ENCODE measurements at regions not wholly inside any gene's neighbourhood (a gene's known extent, or its start where the extent isn't known, plus 50 kb on each side); places are given as distances from the start of the nearest gene placed in this dataset.

GRCh38 chr10:52442576-52442975 lies 128.5 kb downstream of the DKK1 start:
- DNase-seq: no peak

DNA sequence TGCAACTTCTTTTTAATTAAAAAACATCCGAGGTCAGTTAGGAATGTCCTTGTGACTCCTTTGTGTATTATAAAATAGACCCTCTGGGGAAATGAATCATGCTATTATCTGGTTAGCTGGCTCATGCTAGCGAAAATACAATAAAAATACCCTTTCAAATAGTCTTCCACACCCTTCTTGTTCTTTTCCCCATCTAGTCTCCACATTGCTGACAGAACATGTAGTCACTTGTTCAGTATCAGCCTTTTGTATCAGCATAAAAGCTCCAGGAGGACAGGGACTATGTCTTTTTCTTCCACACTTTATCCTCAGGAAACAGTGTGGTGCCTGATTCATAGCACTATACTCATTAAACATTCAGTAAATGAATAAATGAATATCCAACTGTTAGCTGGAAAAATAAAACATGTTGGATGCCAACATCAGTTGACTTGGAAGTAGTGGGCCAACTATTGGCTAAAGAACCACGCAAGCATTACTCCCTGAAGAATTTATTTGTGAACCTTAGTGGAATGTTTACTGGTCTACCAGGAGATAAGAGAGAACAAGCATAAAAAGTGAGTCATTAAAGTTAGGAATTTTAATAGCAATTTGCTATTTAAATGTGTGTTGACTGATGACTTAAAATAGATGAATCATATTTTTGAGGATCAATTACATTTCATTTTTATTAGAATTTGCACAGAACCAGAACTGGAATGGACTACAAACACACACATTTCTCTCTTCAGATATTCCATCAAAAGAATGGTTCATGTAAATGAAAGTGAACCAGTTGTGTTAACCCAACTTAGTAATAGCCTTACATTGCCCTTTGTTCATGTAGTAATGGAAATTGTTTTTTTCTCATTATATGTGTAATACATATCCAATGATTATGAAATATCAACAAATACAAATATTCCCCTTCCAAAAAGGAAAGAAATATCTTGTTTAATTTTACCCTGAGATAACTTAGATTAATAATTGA lies 129.6 kb downstream of the DKK1 start:
- DNase-seq: no peak

DNA sequence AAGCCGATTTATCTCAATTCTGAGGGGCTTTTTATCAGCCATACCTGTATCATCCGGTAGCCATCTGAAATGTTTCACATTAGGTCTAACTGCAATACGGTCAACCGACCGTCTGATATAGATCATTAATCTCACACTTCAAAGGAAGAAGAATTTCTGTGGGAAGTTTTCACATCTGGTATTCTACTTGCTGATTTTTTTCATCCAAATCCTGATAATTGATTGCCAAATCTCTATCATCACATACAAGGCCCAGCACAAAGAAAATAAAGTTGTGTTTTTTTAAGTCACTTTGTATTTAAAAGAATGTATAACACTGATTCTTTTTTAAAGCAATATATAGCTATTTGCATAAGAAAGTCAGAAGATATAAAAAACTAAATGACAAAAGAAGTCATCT lies 132.3 kb downstream of the DKK1 start:
- DNase-seq: no peak

DNA sequence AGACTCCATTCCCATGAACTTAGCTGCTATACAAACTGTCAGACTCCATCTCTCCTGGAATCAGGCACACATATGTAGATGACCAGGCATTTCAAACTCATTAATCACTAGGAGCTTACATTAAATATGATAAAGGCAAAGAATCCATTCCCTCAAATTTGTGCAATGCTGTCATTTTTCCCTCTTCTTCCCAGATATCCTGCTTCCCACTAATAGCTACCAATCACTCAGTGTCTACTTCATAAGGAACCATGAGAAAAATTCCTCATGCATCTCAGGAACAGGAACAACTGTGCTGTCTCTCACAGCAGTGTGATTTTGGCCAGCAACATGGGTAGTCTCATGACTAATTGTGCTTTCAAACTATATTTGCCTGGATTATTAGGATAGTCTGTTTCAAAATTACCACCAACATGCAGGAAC lies 133.9 kb downstream of the DKK1 start:
- DNase-seq: no peak

DNA sequence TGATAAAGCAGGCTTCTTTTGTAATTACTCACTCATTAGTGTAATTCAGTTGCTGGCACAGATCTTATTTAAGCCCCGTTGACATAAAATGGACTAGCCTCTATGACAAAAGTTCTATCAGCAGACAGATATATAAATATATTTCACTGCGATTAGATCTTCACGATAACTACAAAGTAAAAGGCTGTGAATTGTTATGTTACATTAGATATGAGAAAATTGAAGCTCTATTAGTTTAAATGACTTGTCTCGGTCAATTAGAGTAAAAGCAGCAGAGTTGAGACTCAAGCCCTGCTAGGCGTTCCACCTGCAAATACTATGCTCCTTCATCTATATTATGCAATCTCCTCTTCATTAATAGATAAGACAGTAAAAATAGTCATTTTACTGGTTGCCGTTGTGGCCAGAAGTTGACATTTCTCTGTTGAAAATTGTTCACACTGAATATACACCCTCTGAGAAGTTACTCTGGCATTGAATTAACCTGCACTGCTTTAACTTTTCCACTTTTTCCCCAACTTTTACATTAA lies 136.7 kb downstream of the DKK1 start:
- DNase-seq: no peak

DNA sequence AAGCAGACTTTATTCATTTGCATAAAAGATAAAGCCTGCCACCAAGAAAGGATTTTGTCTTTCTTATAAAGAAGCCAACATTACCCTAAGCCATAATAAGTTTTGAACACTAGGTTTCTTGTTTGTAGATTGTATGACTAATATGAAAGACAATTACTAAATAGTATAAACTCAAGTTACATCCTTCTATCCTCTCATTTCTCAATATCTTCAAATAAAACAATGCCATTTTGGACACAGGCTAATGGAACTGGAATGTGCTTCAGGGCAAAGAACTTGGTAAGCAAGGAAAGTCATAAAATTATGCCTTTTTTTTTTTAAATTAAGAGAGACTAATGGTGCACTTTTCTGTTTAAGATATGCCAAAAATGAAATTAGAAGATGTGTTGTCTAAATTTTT lies 137.7 kb downstream of the DKK1 start:
- no peak for DNase-seq

DNA sequence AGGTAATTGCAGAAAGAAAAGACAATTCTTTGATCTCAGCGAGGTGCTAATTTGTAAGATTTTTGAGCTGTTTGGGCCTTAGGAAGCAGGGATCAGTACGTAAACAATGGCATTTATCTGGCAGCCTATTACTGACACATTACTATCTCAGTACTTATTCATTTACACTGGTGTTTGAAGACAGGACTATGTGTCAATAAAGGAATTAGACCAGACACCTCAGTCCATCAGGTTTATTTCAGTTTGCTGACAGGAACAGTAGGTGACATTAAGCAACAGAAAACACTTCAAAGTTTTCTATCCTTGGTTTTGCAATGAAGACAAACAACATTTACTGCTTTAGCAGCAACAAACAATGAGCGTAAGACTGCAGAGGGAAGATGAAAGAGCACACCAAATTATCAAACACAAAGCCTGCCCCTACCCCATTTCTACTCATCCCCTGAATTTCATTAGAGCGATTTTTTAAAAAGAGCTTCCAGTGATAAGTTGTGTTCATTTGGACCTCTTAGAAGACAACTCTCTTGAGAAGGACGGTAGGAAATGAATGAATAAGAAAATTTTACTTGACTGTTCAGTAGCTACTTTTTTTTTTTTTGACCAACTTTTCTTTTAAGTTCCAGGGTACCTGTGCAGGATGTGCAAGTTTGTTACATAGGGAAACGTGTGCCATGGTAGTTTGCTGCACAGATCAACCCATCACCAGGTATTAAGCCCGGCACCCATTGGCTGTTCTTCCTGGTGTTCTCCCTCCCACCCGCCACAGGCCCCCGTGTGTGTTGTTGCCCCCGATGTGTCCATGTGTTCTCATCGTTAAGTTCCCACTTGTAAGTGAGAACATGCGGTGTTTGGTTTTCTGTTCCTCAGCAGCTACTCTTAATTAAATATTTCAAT lies 138.8 kb downstream of the DKK1 start:
- DNase-seq: no peak

DNA sequence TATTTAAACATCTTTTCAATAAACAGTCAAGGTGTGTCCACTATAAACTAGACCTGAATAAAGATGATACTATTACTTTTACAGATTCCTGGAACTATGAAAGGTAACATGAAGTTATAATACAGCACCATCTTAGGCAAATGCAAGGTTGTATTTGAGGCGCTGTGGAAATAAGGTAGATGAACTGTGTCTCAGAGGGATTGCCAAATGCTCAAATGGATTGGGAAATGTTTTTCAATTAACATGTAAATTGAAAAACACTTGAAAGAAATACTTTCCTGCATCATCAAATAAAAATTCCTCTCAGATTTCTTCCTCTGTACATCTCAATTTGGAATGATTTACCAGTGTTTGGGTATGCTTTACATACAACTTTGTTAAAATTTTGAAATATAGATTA lies 139.4 kb downstream of the DKK1 start:
- DNase-seq: no peak

GRCh38 chr10:52454491-52454890 lies 140.4 kb downstream of the DKK1 start:
- DNase-seq: no peak

DNA sequence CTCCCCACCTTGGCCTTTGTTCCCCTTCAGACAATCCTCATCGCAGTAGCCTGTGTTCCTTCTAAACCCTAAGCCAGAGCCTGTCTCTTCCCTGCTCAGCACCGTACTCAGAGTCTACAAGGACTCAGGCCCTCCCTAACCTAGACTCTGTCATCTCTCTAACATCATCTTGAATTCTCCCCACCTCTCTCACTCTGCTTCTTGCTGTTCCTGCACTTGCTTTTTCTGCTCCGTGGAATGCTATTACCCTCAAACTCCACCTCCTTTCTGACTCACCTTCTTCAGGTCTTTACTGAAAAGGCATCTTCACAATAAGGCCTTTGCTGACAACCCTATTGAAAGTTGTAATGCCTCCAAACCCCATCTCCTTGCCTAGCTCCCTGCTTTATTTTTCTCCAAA lies 141.0 kb downstream of the DKK1 start:
- DNase-seq: no peak

GRCh38 chr10:52459097-52459496 lies 145.0 kb downstream of the DKK1 start:
- no peak for DNase-seq

DNA sequence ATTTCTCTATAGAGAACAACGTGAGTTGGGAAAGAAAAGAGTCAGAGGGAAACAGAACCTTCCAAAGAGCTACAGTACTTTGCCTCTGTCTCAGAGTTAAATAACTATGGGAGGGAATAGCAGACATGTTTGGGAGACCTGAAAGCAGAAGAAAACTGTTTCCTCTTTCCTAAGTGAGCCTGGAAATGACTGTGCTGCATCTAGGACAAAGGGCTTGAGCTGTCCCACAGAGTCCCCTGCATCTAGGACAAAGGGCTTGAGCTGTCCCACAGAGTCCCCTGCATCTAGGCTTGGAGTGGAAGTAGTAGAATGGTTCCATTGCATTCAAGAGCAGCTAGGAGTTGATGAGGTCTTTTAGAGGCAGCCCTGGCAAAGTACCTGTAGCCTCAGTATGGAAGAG lies 149.7 kb downstream of the DKK1 start:
- DNase-seq: no peak

DNA sequence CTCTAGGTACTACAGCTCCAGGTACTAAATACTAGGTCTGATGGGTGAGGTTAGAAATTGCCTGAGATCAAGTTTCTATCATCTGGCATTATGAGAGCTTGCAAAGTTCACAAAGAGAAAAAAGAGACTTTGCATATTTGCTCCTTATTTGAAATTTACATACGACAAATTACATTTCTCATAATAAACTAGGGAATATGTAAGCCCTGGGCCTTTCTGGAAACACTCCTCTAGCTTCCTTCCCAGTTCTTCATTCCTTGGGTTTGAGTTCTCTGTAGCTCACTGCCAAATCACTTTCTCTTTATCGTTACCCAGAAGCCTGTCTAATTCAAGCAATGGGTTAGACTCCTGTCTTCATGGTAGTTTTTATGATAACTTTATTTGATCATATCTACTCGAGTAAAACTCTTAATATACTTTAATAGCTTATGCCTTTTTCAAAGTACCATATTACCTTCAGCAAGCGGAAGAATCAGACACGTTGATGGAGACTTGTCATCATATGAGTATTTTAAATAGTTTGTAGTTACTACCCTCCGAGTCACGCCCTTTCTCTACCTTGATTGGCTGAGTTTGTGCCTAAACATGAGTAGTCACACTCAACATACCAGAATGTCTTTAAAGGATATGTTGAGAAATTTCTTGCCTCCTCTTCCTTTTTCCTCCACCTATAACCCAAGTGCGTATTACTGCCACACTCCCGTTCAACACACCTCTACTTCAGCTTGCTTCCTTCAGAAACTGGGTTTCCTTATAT lies 150.5 kb downstream of the DKK1 start:
- DNase-seq: no peak

- no peak for DNase-seq
Observed at GRCh38 chr10:52465202-52465601, 151.1 kb downstream of the DKK1 start.

DNA sequence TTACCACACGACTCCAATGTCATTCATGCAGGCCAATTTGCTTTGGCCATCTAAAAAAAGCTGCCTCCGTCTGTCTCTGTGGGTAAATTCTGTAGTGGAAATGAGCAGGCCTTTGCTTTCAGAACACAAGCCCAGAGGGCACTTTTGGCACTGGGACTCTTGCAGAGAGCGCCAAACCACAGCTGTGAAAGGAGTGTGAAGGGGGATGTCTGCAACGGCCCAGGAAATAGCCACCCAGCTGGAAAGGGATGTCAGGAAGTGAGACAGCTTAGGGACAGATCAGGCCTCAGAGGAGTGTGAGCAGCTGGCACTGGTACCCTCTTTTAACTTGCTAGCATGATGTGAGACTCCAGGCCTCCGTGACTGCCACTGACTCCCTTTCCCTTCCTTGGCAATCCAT lies 152.4 kb downstream of the DKK1 start:
- no peak for DNase-seq

DNA sequence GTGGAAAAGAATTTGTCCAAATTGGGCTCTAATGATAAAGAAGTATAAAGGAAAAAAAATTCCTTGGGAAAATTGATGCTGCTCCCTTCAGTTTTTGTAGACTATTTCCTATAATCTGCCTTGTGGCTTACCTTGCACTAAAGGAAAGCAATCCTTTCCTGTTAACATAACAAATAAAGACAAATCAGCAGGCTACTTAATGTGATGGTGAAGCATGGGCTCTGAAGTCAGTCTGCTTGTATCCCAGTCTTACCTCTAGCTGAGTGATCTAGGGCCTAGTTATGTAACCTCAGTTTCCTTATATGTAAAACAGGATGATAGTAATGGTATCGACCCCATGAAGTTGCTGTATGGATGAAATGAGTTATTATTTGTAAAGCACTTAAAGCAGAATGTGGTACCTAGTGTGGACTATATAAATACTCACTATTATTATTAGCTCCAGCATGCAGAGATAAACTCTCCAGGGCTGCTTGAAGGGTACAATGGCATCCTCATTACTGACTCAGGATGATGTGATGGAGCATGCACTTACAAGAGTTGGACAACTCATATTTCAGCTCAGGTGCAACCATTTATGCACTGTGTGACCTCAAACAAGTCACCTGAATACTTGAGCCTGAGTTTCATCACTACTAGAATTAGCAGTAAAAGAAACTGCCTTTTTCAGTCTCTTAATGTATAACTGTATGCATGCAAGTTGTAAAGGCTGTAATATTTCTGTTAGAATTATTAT lies 156.1 kb downstream of the DKK1 start:
- DNase-seq: no peak

GRCh38 chr10:52472406-52473146 lies 158.5 kb downstream of the DKK1 start:
- DNase-seq: no peak

GRCh38 chr10:52474265-52474664 lies 160.2 kb downstream of the DKK1 start:
- no peak for DNase-seq

- DNase-seq: no peak
Observed at GRCh38 chr10:52477305-52477704, 163.2 kb downstream of the DKK1 start.

- no peak for DNase-seq
Observed at GRCh38 chr10:52479567-52479966, 165.5 kb downstream of the DKK1 start.

DNA sequence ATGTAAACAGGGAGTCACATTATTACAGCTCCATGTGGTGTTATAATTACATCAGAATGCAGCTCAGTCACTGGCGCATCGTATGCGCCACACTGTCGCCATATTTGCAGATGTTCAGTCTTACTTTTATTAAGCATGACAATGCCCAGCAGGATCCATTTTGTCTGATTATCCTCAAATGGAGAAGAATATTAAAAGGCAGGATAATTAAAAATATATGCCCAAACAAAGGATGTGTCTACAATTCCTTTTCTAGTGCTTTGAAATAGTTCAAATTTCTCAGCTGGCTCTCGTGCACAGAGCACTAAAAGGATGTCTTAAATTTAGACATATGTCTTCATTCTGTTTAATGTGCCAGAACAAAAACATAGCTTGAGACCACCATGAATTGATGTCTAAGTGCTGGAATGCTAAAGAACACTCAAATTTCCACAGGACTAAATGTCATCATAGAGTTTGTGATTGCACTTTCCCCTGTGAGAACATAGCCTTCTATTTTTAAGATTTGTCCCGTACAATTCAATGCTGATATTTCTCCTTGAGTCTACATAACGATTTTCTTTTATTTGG lies 168.0 kb downstream of the DKK1 start:
- DNase-seq: no peak

Measured in hematopoietic multipotent progenitor cell treated with erythropoietin and hydrocortisone succinate and interleukin-3 and kit ligand, for 6 days (in vitro differentiated cells).